Transverse colon (tissue), 3 donors: ENCODE measurements at regions not wholly inside any gene's neighbourhood (a gene's known extent, or its start where the extent isn't known, plus 50 kb on each side); places are given as distances from the start of the nearest gene placed in this dataset.

Source experiments
- EP300 ChIP-seq: sonication (generic); formaldehyde crosslinking; IDR thresholded peaks from one replicate; pipeline ENCODE4 v1.6.1; 2017; ENCODE audit warnings: antibody characterized with exemption, low read depth
- TF ChIP-seq, protein P1 (sequence below), 5 experiments: fragments of 200-600 bp in 3 of 5; fragments of 450-650 bp in 2 of 5; sonication (generic) in 3 of 5; IDR thresholded peaks; 1 replicate in 2 of 5; 2 replicates in 3 of 5; pipeline ENCODE4 v1.5.1; 2016 to 2017; ENCODE audit warnings: antibody characterized with exemption in 5 of 5, inconsistent platforms in 3 of 5, mild to moderate bottlenecking in 2 of 5, moderate library complexity in 1 of 5

DNA sequence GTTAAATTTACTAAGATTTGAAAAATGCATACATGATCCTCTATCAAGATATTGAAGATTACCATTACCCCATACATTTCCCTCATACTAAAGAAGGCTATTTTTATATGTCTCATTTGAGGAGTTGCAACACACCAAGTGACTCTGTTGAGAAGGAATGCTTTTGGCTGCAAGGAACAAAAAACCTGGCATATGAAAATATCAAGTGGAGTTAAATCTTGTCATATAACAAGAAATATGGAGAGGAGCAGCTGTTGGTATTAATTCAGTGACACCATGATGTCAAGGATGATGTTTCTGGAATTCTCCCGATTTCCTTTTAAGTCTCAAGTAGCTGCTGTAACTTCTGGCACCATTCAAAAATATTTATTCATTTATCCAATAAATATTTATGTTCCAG is 193.8 kb downstream of the CSNK1G3 start:
- no peak for TF ChIP-seq EP300
- TF ChIP-seq, protein P1, sequence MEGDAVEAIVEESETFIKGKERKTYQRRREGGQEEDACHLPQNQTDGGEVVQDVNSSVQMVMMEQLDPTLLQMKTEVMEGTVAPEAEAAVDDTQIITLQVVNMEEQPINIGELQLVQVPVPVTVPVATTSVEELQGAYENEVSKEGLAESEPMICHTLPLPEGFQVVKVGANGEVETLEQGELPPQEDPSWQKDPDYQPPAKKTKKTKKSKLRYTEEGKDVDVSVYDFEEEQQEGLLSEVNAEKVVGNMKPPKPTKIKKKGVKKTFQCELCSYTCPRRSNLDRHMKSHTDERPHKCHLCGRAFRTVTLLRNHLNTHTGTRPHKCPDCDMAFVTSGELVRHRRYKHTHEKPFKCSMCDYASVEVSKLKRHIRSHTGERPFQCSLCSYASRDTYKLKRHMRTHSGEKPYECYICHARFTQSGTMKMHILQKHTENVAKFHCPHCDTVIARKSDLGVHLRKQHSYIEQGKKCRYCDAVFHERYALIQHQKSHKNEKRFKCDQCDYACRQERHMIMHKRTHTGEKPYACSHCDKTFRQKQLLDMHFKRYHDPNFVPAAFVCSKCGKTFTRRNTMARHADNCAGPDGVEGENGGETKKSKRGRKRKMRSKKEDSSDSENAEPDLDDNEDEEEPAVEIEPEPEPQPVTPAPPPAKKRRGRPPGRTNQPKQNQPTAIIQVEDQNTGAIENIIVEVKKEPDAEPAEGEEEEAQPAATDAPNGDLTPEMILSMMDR (IDR thresholded peaks at IDR 0.05): no peak
